Coronary artery (tissue), 2 donors: ENCODE measurements at regions not wholly inside any gene's neighbourhood (a gene's known extent, or its start where the extent isn't known, plus 50 kb on each side); places are given as distances from the start of the nearest gene placed in this dataset.

Experiments
- DNase-seq: peaks from one replicate; pipeline ENCODE4 v3.0.0-alpha.2; 2017; ENCODE audit warnings: low spot score
- H3K27ac ChIP-seq, 2 donors: fragments of 200-600 bp; sonication (generic); one replicate each; pipeline ENCODE4 v1.5.1; 2016 to 2019
- H3K4me3 ChIP-seq: fragments of 200-600 bp; sonication (generic); 2 replicates; pipeline ENCODE4 v1.5.1; 2016; ENCODE audit warnings: mild to moderate bottlenecking, moderate library complexity
- TF ChIP-seq, protein P1 (sequence below): fragments of 200-600 bp; sonication (generic); IDR thresholded peaks from one replicate; pipeline ENCODE4 v1.5.1; 2019; ENCODE audit warnings: antibody characterized with exemption

DNA sequence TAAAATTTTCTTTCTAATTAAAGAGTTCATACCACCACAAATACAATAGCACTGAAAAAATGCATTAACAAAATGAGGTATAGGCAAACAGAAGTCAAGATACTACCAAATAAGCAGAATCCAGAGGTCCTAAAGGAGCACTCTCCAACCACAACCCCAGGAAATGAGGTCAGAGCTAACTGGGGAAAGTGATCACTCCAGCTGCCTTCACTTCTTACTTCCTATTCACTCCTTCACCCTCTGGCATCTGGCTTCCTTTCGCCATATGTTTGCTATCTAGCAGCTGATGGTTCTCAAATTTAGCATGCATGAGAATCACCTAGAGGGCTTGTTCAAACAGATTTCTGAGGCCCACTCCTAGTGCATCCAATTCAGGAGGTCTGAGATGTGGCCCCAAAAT lies 212.6 kb upstream of the ACVR2A start:
- H3K4me3 ChIP-seq: no peak overlapping the region
- TF ChIP-seq, protein P1, sequence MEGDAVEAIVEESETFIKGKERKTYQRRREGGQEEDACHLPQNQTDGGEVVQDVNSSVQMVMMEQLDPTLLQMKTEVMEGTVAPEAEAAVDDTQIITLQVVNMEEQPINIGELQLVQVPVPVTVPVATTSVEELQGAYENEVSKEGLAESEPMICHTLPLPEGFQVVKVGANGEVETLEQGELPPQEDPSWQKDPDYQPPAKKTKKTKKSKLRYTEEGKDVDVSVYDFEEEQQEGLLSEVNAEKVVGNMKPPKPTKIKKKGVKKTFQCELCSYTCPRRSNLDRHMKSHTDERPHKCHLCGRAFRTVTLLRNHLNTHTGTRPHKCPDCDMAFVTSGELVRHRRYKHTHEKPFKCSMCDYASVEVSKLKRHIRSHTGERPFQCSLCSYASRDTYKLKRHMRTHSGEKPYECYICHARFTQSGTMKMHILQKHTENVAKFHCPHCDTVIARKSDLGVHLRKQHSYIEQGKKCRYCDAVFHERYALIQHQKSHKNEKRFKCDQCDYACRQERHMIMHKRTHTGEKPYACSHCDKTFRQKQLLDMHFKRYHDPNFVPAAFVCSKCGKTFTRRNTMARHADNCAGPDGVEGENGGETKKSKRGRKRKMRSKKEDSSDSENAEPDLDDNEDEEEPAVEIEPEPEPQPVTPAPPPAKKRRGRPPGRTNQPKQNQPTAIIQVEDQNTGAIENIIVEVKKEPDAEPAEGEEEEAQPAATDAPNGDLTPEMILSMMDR: no peak
- no peak for DNase-seq

GRCh38 chr2:147631294-147631693 lies 213.5 kb upstream of the ACVR2A start:
- TF ChIP-seq, protein P1: no peak
- no peak for DNase-seq
- Histone ChIP-seq H3K4me3 (no peak overlapping the region), H3K27ac (no peak overlapping the region)

More for the DNA sequence above, 212.6 kb upstream of the ACVR2A start:
- no peak overlapping the region for H3K27ac ChIP-seq

DNA sequence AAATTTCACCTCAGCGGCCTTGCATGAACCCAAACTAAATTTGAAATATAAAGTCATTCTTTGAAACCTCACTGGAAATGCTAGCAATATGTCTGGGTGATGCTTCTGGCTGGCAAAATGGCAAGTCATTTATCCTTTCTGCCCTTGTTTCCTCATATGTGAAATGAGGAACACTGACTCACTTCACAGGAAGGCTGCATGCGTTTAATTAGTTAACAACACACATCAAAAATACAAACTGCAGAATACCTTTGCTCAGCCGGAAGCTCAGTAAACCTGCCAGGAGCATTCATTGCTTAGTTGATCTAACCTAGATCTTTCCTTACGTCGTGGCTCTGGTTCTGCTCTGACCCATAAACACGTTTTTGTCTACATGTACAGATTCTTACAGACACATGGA lies 214.2 kb upstream of the ACVR2A start:
- TF ChIP-seq, protein P1: no peak
- Histone ChIP-seq H3K27ac (no peak overlapping the region), H3K4me3 (no peak overlapping the region)
- no peak for DNase-seq

DNA sequence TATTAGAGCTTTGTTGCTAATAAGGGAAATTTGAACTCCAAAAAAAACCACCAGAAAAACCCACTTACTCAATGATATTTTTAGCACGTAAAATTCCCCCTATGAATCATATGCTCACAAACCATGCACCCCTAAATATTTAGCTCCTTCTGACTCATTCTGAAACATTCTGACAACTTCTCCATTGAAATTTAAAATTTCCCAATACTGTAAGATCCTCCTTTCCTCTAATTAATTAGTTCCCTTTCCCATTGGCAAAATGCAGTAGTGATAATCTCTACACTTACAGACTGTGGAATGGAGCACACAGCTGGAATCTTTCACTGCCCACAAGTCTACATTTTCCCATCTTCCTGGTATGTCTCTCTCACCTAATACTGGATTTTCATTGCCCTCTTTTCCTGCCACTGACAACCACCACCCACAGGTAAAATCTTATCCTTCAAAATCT lies 215.8 kb upstream of the ACVR2A start:
- no peak for DNase-seq
- no peak overlapping the region for H3K4me3 ChIP-seq
- TF ChIP-seq, protein P1: no peak
- no peak overlapping the region for H3K27ac ChIP-seq

GRCh38 chr2:147623328-147623727 lies 221.5 kb upstream of the ACVR2A start:
- TF ChIP-seq, protein P1: no peak
- no peak for DNase-seq
- Histone ChIP-seq H3K4me3 (no peak overlapping the region), H3K27ac (no peak overlapping the region)

GRCh38 chr2:147621656-147622197 lies 223.1 kb upstream of the ACVR2A start:
- no peak overlapping the region for H3K27ac ChIP-seq
- H3K4me3 ChIP-seq: no peak overlapping the region
- TF ChIP-seq, protein P1: no peak
- DNase-seq: no peak

- TF ChIP-seq, protein P1: no peak
- DNase-seq: no peak
- H3K4me3 ChIP-seq: no peak overlapping the region
- no peak overlapping the region for H3K27ac ChIP-seq
Measured at GRCh38 chr2:147619808-147620207, 225.0 kb upstream of the ACVR2A start.
